DND-41 (cell line): ENCODE measurements at regions not wholly inside any gene's neighbourhood (a gene's known extent, or its start where the extent isn't known, plus 50 kb on each side); places are given as distances from the start of the nearest gene placed in this dataset.

Experiments
- ATAC-seq: fragments of 200-7000 bp; cut with Tn5 transposase; 3 replicates; pipeline ENCODE4 v1.9.1; 2021; ENCODE audit warnings: low read depth; ENCODE audit not compliant: insufficient read depth
- DNase-seq: peaks from one replicate; pipeline ENCODE4 v3.0.0-alpha.2; 2020
- H2AFZ ChIP-seq: 2 replicates; pipeline ENCODE4 v1.6.0; 2012; ENCODE audit warnings: low read depth, low read length
- H3K27ac ChIP-seq: 2 replicates; pipeline ENCODE4 v1.5.1; 2012; ENCODE audit warnings: low read length, inconsistent platforms
- H3K27me3 ChIP-seq: fragments of 200-600 bp; sonication (generic); 2 replicates; pipeline ENCODE4 v1.6.0; 2012; ENCODE audit warnings: low read length, mild to moderate bottlenecking, inconsistent platforms; ENCODE audit not compliant: insufficient read depth, poor library complexity
- H3K36me3 ChIP-seq: 2 replicates; pipeline ENCODE4 v1.5.1; 2012; ENCODE audit warnings: low read length, inconsistent platforms; ENCODE audit not compliant: insufficient read depth
- H3K4me1 ChIP-seq: 2 replicates; pipeline ENCODE4 v1.5.1; 2012; ENCODE audit warnings: mild to moderate bottlenecking, low read length; ENCODE audit not compliant: insufficient read depth
- H3K4me2 ChIP-seq: 2 replicates; pipeline ENCODE4 v1.6.0; 2012; ENCODE audit warnings: mild to moderate bottlenecking, moderate library complexity, low read length, inconsistent platforms; ENCODE audit not compliant: insufficient read depth
- H3K4me3 ChIP-seq, 2 experiments: fragments of 200-600 bp in 1 of 2; shearing (Covaris generic) in 1 of 2; 2 replicates each; pipeline ENCODE4 v1.5.1; 2012 to 2016; ENCODE audit warnings: inconsistent platforms in 2 of 2, low read length in 2 of 2, mild to moderate bottlenecking in 2 of 2, low read depth in 1 of 2, moderate library complexity in 1 of 2
- H3K79me2 ChIP-seq: 2 replicates; pipeline ENCODE4 v1.6.0; 2012; ENCODE audit warnings: low read length, inconsistent platforms; ENCODE audit not compliant: insufficient read depth
- H3K9ac ChIP-seq: 2 replicates; pipeline ENCODE4 v1.6.0; 2012; ENCODE audit warnings: low read depth, mild to moderate bottlenecking, inconsistent platforms, low read length, moderate library complexity
- H3K9me3 ChIP-seq: 2 replicates; pipeline ENCODE4 v1.5.1; 2012; ENCODE audit warnings: low read length, moderate library complexity, mild to moderate bottlenecking, inconsistent platforms; ENCODE audit not compliant: insufficient read depth, severe bottlenecking
- H4K20me1 ChIP-seq: 2 replicates; pipeline ENCODE4 v1.6.0; 2012; ENCODE audit warnings: low read length; ENCODE audit not compliant: insufficient read depth
- CTCF ChIP-seq: IDR thresholded peaks from 2 replicates; pipeline ENCODE4 v1.5.1; 2012; ENCODE audit warnings: borderline replicate concordance, low read length, moderate library complexity, mild to moderate bottlenecking; ENCODE audit not compliant: poor library complexity, severe bottlenecking; ENCODE audit errors: extremely low read depth
- EZH2 ChIP-seq: IDR thresholded peaks from 3 replicates; pipeline ENCODE4 v1.6.1; 2012; ENCODE audit warnings: borderline replicate concordance, low read depth, mild to moderate bottlenecking, moderate library complexity, low read length, inconsistent platforms; ENCODE audit not compliant: severe bottlenecking

DNA sequence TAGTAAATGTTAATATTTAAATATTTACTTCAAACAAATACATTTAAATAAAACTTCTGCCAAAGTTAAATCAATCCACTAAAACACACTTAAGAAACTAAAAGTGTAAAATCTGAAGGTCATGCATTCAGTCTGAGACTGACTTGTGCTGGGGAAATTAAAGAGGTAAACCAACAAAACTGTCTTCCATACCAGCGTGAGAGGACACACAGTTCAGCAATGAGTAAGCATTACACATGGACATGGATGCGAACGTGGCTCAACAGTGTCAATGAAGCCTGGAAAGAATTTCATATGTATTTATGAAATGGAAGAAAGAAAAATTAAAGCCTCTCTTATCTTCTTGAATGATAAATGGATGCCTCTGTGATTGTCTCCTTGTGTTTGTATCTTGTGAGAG lies 1052.3 kb downstream of the AACS start:
- Histone ChIP-seq H3K9ac (no peak overlapping the region), H3K27ac (no peak overlapping the region), H3K4me1 (no peaks in the 10 kb centered on the region), H4K20me1 (no peaks in the 10 kb centered on the region), H3K79me2 (no peaks in the 10 kb centered on the region), H3K4me3 (no peak overlapping the region), H3K36me3 (no peaks in the 10 kb centered on the region), H3K9me3 (no peaks in the 10 kb centered on the region), H3K4me2 (no peak overlapping the region), H3K27me3 (no peaks in the 10 kb centered on the region), H2AFZ (no peak overlapping the region)
- no peak for TF ChIP-seq CTCF
- TF ChIP-seq EZH2, result no peak
- ATAC-seq (no peak), DNase-seq (no peak)

GRCh38 chr12:126139355-126139754 lies 1074.1 kb downstream of the AACS start:
- Histone ChIP-seq H2AFZ (no peak overlapping the region), H3K27me3 (no peaks in the 10 kb centered on the region), H3K4me1 (no peaks in the 10 kb centered on the region), H3K9me3 (peaks cover 12% of the 10 kb centered on the region), H3K36me3 (no peaks in the 10 kb centered on the region), H3K79me2 (no peaks in the 10 kb centered on the region), H3K9ac (no peak overlapping the region), H3K4me3 (no peak overlapping the region), H4K20me1 (no peaks in the 10 kb centered on the region), H3K4me2 (no peak overlapping the region), H3K27ac (no peak overlapping the region)
- TF ChIP-seq CTCF, result peak; percentile 33
- TF ChIP-seq EZH2, result no peak
- no peak for ATAC-seq
- no peak for DNase-seq

GRCh38 chr12:126144603-126145002 lies 1079.4 kb downstream of the AACS start:
- ATAC-seq, result no peak
- TF ChIP-seq EZH2 (no peak), CTCF (no peak)
- Histone ChIP-seq H3K4me1 (no peaks in the 10 kb centered on the region), H4K20me1 (no peaks in the 10 kb centered on the region), H3K4me3 (no peak overlapping the region), H3K36me3 (no peaks in the 10 kb centered on the region), H3K79me2 (no peaks in the 10 kb centered on the region), H2AFZ (no peak overlapping the region), H3K27ac (no peak overlapping the region), H3K9ac (no peak overlapping the region), H3K9me3 (peaks cover 3% of the 10 kb centered on the region), H3K27me3 (no peaks in the 10 kb centered on the region), H3K4me2 (no peak overlapping the region)
- no peak for DNase-seq

GRCh38 chr12:126147321-126147720 lies 1082.1 kb downstream of the AACS start:
- Histone ChIP-seq H3K4me3 (no peak overlapping the region), H3K27ac (no peak overlapping the region), H4K20me1 (no peaks in the 10 kb centered on the region), H3K9ac (no peak overlapping the region), H3K27me3 (no peaks in the 10 kb centered on the region), H3K4me1 (no peaks in the 10 kb centered on the region), H3K9me3 (no peaks in the 10 kb centered on the region), H3K4me2 (no peak overlapping the region), H3K36me3 (no peaks in the 10 kb centered on the region), H2AFZ (no peak overlapping the region), H3K79me2 (no peaks in the 10 kb centered on the region)
- TF ChIP-seq EZH2 (no peak), CTCF (no peak)
- DNase-seq (no peak), ATAC-seq (no peak)
